Muscle layer of duodenum (tissue), 2 donors: ENCODE measurements at regions not wholly inside any gene's neighbourhood (a gene's known extent, or its start where the extent isn't known, plus 50 kb on each side); places are given as distances from the start of the nearest gene placed in this dataset.

Experiments used
- H3K27ac ChIP-seq: one replicate; pipeline ENCODE4 v1.7.0; 2013; ENCODE audit warnings: mild to moderate bottlenecking, low read length
- H3K27me3 ChIP-seq: one replicate; pipeline ENCODE4 v1.7.0; 2013; ENCODE audit warnings: low read depth, mild to moderate bottlenecking, control low read depth, low read length
- H3K36me3 ChIP-seq, 2 donors: one replicate each; pipeline ENCODE4 v1.7.0; 2013; ENCODE audit warnings: low read length in 2 of 2, control low read depth in 1 of 2, mild to moderate bottlenecking in 1 of 2; ENCODE audit not compliant: insufficient read depth in 2 of 2, control insufficient read depth in 1 of 2
- H3K4me1 ChIP-seq, 2 donors: one replicate each; pipeline ENCODE4 v1.7.0; 2013; ENCODE audit warnings: low read length in 2 of 2, mild to moderate bottlenecking in 2 of 2, control low read depth in 1 of 2, moderate library complexity in 1 of 2; ENCODE audit not compliant: insufficient read depth in 2 of 2, control insufficient read depth in 1 of 2
- H3K4me3 ChIP-seq, 2 donors: one replicate each; pipeline ENCODE4 v1.7.0; 2013; ENCODE audit warnings: low read length in 2 of 2, low read depth in 1 of 2, mild to moderate bottlenecking in 1 of 2
- H3K9me3 ChIP-seq, 2 donors: one replicate each; pipeline ENCODE4 v1.7.0; 2013; ENCODE audit warnings: low read length in 2 of 2, control low read depth in 1 of 2, mild to moderate bottlenecking in 1 of 2; ENCODE audit not compliant: control insufficient read depth in 1 of 2
- donor health status: healthy.

- Histone ChIP-seq H3K27ac (no peak overlapping the region), H3K27me3 (no peaks in the 10 kb centered on the region), H3K4me3 (no peak overlapping the region), H3K36me3 (no peaks in the 10 kb centered on the region), H3K4me1 (no peaks in the 10 kb centered on the region), H3K9me3 (no peaks in the 10 kb centered on the region)
Measured at GRCh38 chr5:61771062-61771461, 439.0 kb downstream of the ZSWIM6 start.

- H3K36me3 ChIP-seq = no peaks in the 10 kb centered on the region
- H3K4me1 ChIP-seq = no peaks in the 10 kb centered on the region
- no peak overlapping the region for H3K27ac ChIP-seq
- no peaks in the 10 kb centered on the region for H3K9me3 ChIP-seq
- H3K27me3 ChIP-seq = no peaks in the 10 kb centered on the region
- H3K4me3 ChIP-seq = no peak overlapping the region
Measured at GRCh38 chr5:61771808-61772207, 439.8 kb downstream of the ZSWIM6 start.

GRCh38 chr5:61775901-61776300 lies 443.8 kb downstream of the ZSWIM6 start:
- no peaks in the 10 kb centered on the region for H3K27me3 ChIP-seq
- H3K36me3 ChIP-seq = no peaks in the 10 kb centered on the region
- H3K27ac ChIP-seq = no peak overlapping the region
- no peaks in the 10 kb centered on the region for H3K9me3 ChIP-seq
- no peaks in the 10 kb centered on the region for H3K4me1 ChIP-seq
- no peak overlapping the region for H3K4me3 ChIP-seq

GRCh38 chr5:61777292-61777691 lies 445.2 kb downstream of the ZSWIM6 start:
- no peaks in the 10 kb centered on the region for H3K36me3 ChIP-seq
- no peaks in the 10 kb centered on the region for H3K27me3 ChIP-seq
- H3K4me1 ChIP-seq = no peaks in the 10 kb centered on the region
- H3K4me3 ChIP-seq = no peak overlapping the region
- no peak overlapping the region for H3K27ac ChIP-seq
- H3K9me3 ChIP-seq = no peaks in the 10 kb centered on the region

- no peak overlapping the region for H3K4me3 ChIP-seq
- no peaks in the 10 kb centered on the region for H3K4me1 ChIP-seq
- H3K36me3 ChIP-seq = no peaks in the 10 kb centered on the region
- no peaks in the 10 kb centered on the region for H3K27me3 ChIP-seq
- no peaks in the 10 kb centered on the region for H3K9me3 ChIP-seq
- no peak overlapping the region for H3K27ac ChIP-seq
Measured at GRCh38 chr5:61779743-61780142, 447.7 kb downstream of the ZSWIM6 start.

- no peak overlapping the region for H3K27ac ChIP-seq
- H3K9me3 ChIP-seq = no peaks in the 10 kb centered on the region
- no peaks in the 10 kb centered on the region for H3K27me3 ChIP-seq
- H3K4me1 ChIP-seq = no peaks in the 10 kb centered on the region
- no peaks in the 10 kb centered on the region for H3K36me3 ChIP-seq
- no peak overlapping the region for H3K4me3 ChIP-seq
Measured at GRCh38 chr5:61783481-61783880, 451.4 kb downstream of the ZSWIM6 start.

GRCh38 chr5:61784341-61784740 lies 452.3 kb downstream of the ZSWIM6 start:
- Histone ChIP-seq H3K27ac (no peak overlapping the region), H3K36me3 (no peaks in the 10 kb centered on the region), H3K27me3 (no peaks in the 10 kb centered on the region), H3K4me3 (no peak overlapping the region), H3K9me3 (no peaks in the 10 kb centered on the region), H3K4me1 (no peaks in the 10 kb centered on the region)

GRCh38 chr5:61788548-61788947 lies 456.5 kb downstream of the ZSWIM6 start:
- Histone ChIP-seq H3K36me3 (no peaks in the 10 kb centered on the region), H3K4me3 (no peak overlapping the region), H3K27me3 (no peaks in the 10 kb centered on the region), H3K4me1 (no peaks in the 10 kb centered on the region), H3K27ac (no peak overlapping the region), H3K9me3 (no peaks in the 10 kb centered on the region)

GRCh38 chr5:61790007-61790406 lies 457.9 kb downstream of the ZSWIM6 start:
- no peaks in the 10 kb centered on the region for H3K4me1 ChIP-seq
- no peak overlapping the region for H3K4me3 ChIP-seq
- no peaks in the 10 kb centered on the region for H3K27me3 ChIP-seq
- no peak overlapping the region for H3K27ac ChIP-seq
- no peaks in the 10 kb centered on the region for H3K9me3 ChIP-seq
- H3K36me3 ChIP-seq = no peaks in the 10 kb centered on the region

- Histone ChIP-seq H3K9me3 (no peaks in the 10 kb centered on the region), H3K27ac (no peak overlapping the region), H3K4me3 (no peak overlapping the region), H3K36me3 (no peaks in the 10 kb centered on the region), H3K4me1 (no peaks in the 10 kb centered on the region), H3K27me3 (no peaks in the 10 kb centered on the region)
Measured at GRCh38 chr5:61790678-61791077, 458.6 kb downstream of the ZSWIM6 start.

- no peaks in the 10 kb centered on the region for H3K27me3 ChIP-seq
- H3K36me3 ChIP-seq = no peaks in the 10 kb centered on the region
- H3K4me3 ChIP-seq = no peak overlapping the region
- H3K9me3 ChIP-seq = no peaks in the 10 kb centered on the region
- no peak overlapping the region for H3K27ac ChIP-seq
- H3K4me1 ChIP-seq = no peaks in the 10 kb centered on the region
Measured at GRCh38 chr5:61796773-61797172, 464.7 kb downstream of the ZSWIM6 start.

- H3K36me3 ChIP-seq = no peaks in the 10 kb centered on the region
- H3K4me3 ChIP-seq = no peak overlapping the region
- H3K27ac ChIP-seq = no peak overlapping the region
- no peaks in the 10 kb centered on the region for H3K9me3 ChIP-seq
- H3K27me3 ChIP-seq = no peaks in the 10 kb centered on the region
- H3K4me1 ChIP-seq = peaks cover 0 to 3% of the 10 kb centered on the region in 2 donors
Measured at GRCh38 chr5:61800450-61800849, 468.4 kb downstream of the ZSWIM6 start.
